ENCODE measurements at regions not wholly inside any gene's neighbourhood (a gene's known extent, or its start where the extent isn't known, plus 50 kb on each side); places are given as distances from the start of the nearest gene placed in this dataset.

- ATAC-seq: no peak
- H3K27me3 ChIP-seq (ENCODE audit: control insufficient read depth, insufficient read depth, low read length): no peaks in the 10 kb centered on the region
Observed at GRCh38 chr22:49432897-49433443, 394.7 kb downstream of the BRD1 start.

DNA sequence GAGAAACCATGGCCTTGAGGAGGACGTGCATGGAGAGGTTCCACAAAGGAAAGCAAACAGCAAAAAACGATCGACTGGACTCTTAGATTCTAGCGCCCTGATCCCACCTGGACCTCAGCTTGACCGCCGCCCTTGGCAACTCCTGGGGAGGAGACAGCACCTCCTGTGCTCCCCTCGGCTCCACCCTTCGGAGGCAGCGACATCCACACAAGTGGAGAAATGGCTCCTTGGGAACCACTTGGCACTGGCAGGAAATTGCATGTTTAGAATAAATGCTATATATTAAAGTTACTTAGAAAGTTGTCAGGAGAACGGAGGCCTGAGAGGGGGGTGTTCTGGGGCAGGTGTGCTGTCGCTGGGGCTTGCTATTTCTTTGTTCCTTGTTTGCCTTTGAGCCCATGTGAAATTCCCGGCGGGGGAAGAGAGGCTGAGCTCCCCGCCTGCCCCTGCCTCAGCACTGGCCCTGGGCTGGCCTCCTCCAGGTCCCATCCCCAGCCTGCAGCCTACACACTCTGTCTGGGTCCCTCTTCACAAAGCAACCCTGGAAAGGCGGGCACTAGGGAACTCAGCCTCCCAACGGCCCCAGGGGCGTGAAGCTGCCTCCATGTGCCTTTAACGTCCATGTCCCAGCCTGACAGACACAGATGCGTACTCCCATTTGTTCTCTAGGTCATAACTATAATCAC lies 395.3 kb downstream of the BRD1 start:
- no peaks in the 10 kb centered on the region for H3K9me3 ChIP-seq (ENCODE audit: control insufficient read depth, insufficient read depth, low read length)
- H3K27me3 ChIP-seq (ENCODE audit: control insufficient read depth, insufficient read depth, low read length): no peaks in the 10 kb centered on the region
- no peak for TF ChIP-seq CTCF (IDR thresholded peaks at IDR 0.05)
- no peak overlapping the region for H3K27ac Mint-ChIP-seq
- no peak for DNase-seq
- intact Hi-C loops (cut with micrococcal nuclease): no loop called here
- no peak overlapping the region for H3K4me3 ChIP-seq (ENCODE audit: low read length)
- no peak overlapping the region for H3K4me3 Mint-ChIP-seq
- H3K36me3 ChIP-seq (ENCODE audit: control insufficient read depth, insufficient read depth, low read length): no peaks in the 10 kb centered on the region
- H3K4me1 ChIP-seq (ENCODE audit: control insufficient read depth, insufficient read depth, low read length): no peaks in the 10 kb centered on the region
- H3K27me3 Mint-ChIP-seq (ENCODE audit: low read depth in 2 of 2): no peaks in the 10 kb centered on the region
- no peaks in the 10 kb centered on the region for H3K9me3 Mint-ChIP-seq
- 67% methylated on average over 19 of the region's 19 CpGs for WGBS (ENCODE audit: insufficient coverage)
- no peak for ATAC-seq
- no peaks in the 10 kb centered on the region for H3K36me3 Mint-ChIP-seq
- H3K4me1 Mint-ChIP-seq: no peaks in the 10 kb centered on the region
- H3K27ac ChIP-seq (ENCODE audit: low read length): no peak overlapping the region

More at GRCh38 chr22:49432897-49433443, 394.7 kb downstream of the BRD1 start:
- H3K27ac Mint-ChIP-seq: no peak overlapping the region
- 53% methylated on average over 11 of the region's 15 CpGs for WGBS (ENCODE audit: insufficient coverage)
- DNase-seq: no peak
- Histone ChIP-seq H3K36me3 (ENCODE audit: control insufficient read depth, insufficient read depth, low read length) (no peaks in the 10 kb centered on the region), H3K9me3 (ENCODE audit: control insufficient read depth, insufficient read depth, low read length) (no peaks in the 10 kb centered on the region), H3K4me3 (ENCODE audit: low read length) (no peak overlapping the region), H3K4me1 (ENCODE audit: control insufficient read depth, insufficient read depth, low read length) (no peaks in the 10 kb centered on the region), H3K27ac (ENCODE audit: low read length) (no peak overlapping the region)
- intact Hi-C loops (cut with micrococcal nuclease): no loop called here
- no peak overlapping the region for H3K4me3 Mint-ChIP-seq
- TF ChIP-seq CTCF (IDR thresholded peaks at IDR 0.05): no peak
- no peaks in the 10 kb centered on the region for H3K9me3 Mint-ChIP-seq
- H3K36me3 Mint-ChIP-seq: no peaks in the 10 kb centered on the region
- no peaks in the 10 kb centered on the region for H3K4me1 Mint-ChIP-seq
- no peaks in the 10 kb centered on the region for H3K27me3 Mint-ChIP-seq (ENCODE audit: low read depth in 2 of 2)

GRCh38 chr22:49431551-49431950 lies 396.1 kb downstream of the BRD1 start:
- H3K9me3 ChIP-seq (ENCODE audit: control insufficient read depth, insufficient read depth, low read length): no peaks in the 10 kb centered on the region
- Mint-ChIP-seq H3K4me3 (no peak overlapping the region), H3K9me3 (no peaks in the 10 kb centered on the region), H3K4me1 (no peaks in the 10 kb centered on the region), H3K27ac (no peak overlapping the region), H3K27me3 (ENCODE audit: low read depth in 2 of 2) (no peaks in the 10 kb centered on the region), H3K36me3 (no peaks in the 10 kb centered on the region)
- ATAC-seq (no peak), DNase-seq (no peak)
- H3K4me3 ChIP-seq (ENCODE audit: low read length): no peak overlapping the region
- TF ChIP-seq CTCF (IDR thresholded peaks at IDR 0.05): no peak
- H3K36me3 ChIP-seq (ENCODE audit: control insufficient read depth, insufficient read depth, low read length): no peaks in the 10 kb centered on the region
- H3K4me1 ChIP-seq (ENCODE audit: control insufficient read depth, insufficient read depth, low read length): no peaks in the 10 kb centered on the region
- H3K27ac ChIP-seq (ENCODE audit: low read length): no peak overlapping the region
- no peaks in the 10 kb centered on the region for H3K27me3 ChIP-seq (ENCODE audit: control insufficient read depth, insufficient read depth, low read length)
- 55% methylated on average over 2 of the region's 2 CpGs for WGBS (ENCODE audit: insufficient coverage)
- intact Hi-C loops (cut with micrococcal nuclease): no loop called here

DNA sequence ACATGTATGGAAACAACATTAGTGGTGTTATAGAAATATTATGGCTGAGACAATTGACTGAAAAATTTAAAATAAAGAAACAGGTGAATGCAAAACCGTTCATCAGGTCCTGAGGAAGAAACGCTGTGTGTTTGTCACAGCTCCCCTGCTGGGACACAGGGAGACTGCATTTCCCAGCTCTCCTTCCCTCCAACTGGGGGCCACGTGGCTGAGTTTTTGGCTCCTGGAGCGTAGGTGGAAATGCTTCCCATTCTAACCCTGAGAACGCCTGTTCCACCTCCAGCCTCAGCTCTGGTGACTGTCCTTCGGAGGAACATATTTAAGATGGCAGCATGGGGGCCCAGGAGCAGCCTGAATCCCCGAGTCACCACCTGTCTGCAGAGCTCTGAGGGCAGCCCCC lies 398.6 kb downstream of the BRD1 start:
- no peaks in the 10 kb centered on the region for H3K9me3 Mint-ChIP-seq
- no peaks in the 10 kb centered on the region for H3K4me1 ChIP-seq (ENCODE audit: control insufficient read depth, insufficient read depth, low read length)
- intact Hi-C loops (cut with micrococcal nuclease): no loop called here
- H3K9me3 ChIP-seq (ENCODE audit: control insufficient read depth, insufficient read depth, low read length): no peaks in the 10 kb centered on the region
- DNase-seq (no peak), ATAC-seq (no peak)
- no peaks in the 10 kb centered on the region for H3K4me1 Mint-ChIP-seq
- 47% methylated on average over 7 of the region's 7 CpGs for WGBS (ENCODE audit: insufficient coverage)
- no peaks in the 10 kb centered on the region for H3K27me3 Mint-ChIP-seq (ENCODE audit: low read depth in 2 of 2)
- TF ChIP-seq CTCF (IDR thresholded peaks at IDR 0.05): no peak
- no peaks in the 10 kb centered on the region for H3K36me3 ChIP-seq (ENCODE audit: control insufficient read depth, insufficient read depth, low read length)
- no peak overlapping the region for H3K4me3 ChIP-seq (ENCODE audit: low read length)
- no peak overlapping the region for H3K27ac ChIP-seq (ENCODE audit: low read length)
- H3K36me3 Mint-ChIP-seq: no peaks in the 10 kb centered on the region
- H3K27me3 ChIP-seq (ENCODE audit: control insufficient read depth, insufficient read depth, low read length): no peaks in the 10 kb centered on the region
- H3K4me3 Mint-ChIP-seq: no peak overlapping the region
- no peak overlapping the region for H3K27ac Mint-ChIP-seq
